ENCODE measurements at regions not wholly inside any gene's neighbourhood (a gene's known extent, or its start where the extent isn't known, plus 50 kb on each side); places are given as distances from the start of the nearest gene placed in this dataset.

DNA sequence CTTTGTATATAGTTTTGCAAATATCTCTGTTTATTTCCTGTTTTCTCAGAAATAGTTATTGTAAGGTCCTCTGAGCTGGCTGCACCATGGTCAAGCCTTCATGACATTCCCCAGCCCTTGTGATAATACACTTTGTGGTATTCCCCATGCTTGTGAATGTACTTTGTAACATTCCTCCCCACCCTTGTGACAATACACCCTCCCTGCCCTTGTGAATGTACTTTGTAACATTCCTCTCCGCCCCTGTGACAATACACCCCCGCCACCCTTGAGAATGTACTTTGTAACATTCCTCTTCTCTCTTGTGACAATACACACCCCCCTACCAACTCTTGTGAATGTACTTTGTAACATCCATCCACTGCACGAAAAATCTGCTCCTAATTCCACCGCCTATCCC, 530.7 kb downstream of the CENPC start (continued):
- TF ChIP-seq, protein P1, sequence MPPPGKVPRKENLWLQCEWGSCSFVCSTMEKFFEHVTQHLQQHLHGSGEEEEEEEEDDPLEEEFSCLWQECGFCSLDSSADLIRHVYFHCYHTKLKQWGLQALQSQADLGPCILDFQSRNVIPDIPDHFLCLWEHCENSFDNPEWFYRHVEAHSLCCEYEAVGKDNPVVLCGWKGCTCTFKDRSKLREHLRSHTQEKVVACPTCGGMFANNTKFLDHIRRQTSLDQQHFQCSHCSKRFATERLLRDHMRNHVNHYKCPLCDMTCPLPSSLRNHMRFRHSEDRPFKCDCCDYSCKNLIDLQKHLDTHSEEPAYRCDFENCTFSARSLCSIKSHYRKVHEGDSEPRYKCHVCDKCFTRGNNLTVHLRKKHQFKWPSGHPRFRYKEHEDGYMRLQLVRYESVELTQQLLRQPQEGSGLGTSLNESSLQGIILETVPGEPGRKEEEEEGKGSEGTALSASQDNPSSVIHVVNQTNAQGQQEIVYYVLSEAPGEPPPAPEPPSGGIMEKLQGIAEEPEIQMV (CRISPR knock-in tag; IDR thresholded peaks at IDR 0.05; ENCODE audit: low read depth), result no peak
- TF ChIP-seq ZNF256 (CRISPR knock-in tag; conservative IDR thresholded peaks at IDR 0.05) (no peak), GTF2F1 (IDR thresholded peaks at IDR 0.05; ENCODE audit: low read length) (no peak), MBD4 (IDR thresholded peaks at IDR 0.05; ENCODE audit: borderline replicate concordance, low read length) (no peak), ZNF776 (CRISPR knock-in tag; IDR thresholded peaks at IDR 0.05) (no peak), THYN1 (CRISPR knock-in tag; IDR thresholded peaks at IDR 0.05; ENCODE audit: borderline replicate concordance, low read depth) (no peak), ZNF724P (CRISPR knock-in tag; IDR thresholded peaks at IDR 0.05; ENCODE audit: borderline replicate concordance) (no peak), GFI1 (CRISPR knock-in tag; IDR thresholded peaks at IDR 0.05; ENCODE audit: borderline replicate concordance) (no peak), ZNF879 (CRISPR knock-in tag; IDR thresholded peaks at IDR 0.05) (no peak), NFYB (CRISPR knock-in tag; IDR thresholded peaks at IDR 0.05) (no peak), SOX6 (IDR thresholded peaks at IDR 0.05) (no peak), SOX6 (CRISPR knock-in tag; IDR thresholded peaks at IDR 0.05) (peak; percentile 98), DR1 (CRISPR knock-in tag; IDR thresholded peaks at IDR 0.05) (no peak), ZNF468 (CRISPR knock-in tag; IDR thresholded peaks at IDR 0.05) (no peak), TCF12 (IDR thresholded peaks at IDR 0.05) (no peak), TCF12 (CRISPR knock-in tag; IDR thresholded peaks at IDR 0.05) (no peak)
- TF ChIP-seq, protein P2, sequence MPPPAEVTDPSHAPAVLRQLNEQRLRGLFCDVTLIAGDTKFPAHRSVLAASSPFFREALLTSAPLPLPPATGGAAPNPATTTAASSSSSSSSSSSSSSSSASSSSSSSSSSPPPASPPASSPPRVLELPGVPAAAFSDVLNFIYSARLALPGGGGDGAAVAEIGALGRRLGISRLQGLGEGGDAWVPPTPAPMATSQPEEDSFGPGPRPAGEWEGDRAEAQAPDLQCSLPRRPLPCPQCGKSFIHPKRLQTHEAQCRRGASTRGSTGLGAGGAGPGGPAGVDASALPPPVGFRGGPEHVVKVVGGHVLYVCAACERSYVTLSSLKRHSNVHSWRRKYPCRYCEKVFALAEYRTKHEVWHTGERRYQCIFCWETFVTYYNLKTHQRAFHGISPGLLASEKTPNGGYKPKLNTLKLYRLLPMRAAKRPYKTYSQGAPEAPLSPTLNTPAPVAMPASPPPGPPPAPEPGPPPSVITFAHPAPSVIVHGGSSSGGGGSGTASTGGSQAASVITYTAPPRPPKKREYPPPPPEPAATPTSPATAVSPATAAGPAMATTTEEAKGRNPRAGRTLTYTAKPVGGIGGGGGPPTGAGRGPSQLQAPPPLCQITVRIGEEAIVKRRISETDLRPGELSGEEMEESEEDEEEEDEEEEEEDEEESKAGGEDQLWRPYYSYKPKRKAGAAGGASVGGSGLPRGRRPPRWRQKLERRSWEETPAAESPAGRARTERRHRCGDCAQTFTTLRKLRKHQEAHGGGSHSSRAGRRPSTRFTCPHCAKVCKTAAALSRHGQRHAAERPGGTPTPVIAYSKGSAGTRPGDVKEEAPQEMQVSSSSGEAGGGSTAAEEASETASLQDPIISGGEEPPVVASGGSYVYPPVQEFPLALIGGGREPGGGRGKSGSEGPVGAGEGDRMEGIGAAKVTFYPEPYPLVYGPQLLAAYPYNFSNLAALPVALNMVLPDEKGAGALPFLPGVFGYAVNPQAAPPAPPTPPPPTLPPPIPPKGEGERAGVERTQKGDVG (CRISPR knock-in tag; IDR thresholded peaks at IDR 0.05; ENCODE audit: borderline replicate concordance), result no peak
- TF ChIP-seq, protein P3, sequence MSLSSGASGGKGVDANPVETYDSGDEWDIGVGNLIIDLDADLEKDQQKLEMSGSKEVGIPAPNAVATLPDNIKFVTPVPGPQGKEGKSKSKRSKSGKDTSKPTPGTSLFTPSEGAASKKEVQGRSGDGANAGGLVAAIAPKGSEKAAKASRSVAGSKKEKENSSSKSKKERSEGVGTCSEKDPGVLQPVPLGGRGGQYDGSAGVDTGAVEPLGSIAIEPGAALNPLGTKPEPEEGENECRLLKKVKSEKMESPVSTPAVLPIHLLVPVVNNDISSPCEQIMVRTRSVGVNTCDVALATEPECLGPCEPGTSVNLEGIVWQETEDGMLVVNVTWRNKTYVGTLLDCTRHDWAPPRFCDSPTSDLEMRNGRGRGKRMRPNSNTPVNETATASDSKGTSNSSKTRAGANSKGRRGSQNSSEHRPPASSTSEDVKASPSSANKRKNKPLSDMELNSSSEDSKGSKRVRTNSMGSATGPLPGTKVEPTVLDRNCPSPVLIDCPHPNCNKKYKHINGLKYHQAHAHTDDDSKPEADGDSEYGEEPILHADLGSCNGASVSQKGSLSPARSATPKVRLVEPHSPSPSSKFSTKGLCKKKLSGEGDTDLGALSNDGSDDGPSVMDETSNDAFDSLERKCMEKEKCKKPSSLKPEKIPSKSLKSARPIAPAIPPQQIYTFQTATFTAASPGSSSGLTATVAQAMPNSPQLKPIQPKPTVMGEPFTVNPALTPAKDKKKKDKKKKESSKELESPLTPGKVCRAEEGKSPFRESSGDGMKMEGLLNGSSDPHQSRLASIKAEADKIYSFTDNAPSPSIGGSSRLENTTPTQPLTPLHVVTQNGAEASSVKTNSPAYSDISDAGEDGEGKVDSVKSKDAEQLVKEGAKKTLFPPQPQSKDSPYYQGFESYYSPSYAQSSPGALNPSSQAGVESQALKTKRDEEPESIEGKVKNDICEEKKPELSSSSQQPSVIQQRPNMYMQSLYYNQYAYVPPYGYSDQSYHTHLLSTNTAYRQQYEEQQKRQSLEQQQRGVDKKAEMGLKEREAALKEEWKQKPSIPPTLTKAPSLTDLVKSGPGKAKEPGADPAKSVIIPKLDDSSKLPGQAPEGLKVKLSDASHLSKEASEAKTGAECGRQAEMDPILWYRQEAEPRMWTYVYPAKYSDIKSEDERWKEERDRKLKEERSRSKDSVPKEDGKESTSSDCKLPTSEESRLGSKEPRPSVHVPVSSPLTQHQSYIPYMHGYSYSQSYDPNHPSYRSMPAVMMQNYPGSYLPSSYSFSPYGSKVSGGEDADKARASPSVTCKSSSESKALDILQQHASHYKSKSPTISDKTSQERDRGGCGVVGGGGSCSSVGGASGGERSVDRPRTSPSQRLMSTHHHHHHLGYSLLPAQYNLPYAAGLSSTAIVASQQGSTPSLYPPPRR (CRISPR knock-in tag; IDR thresholded peaks at IDR 0.05; ENCODE audit: borderline replicate concordance), result peak; percentile 54; the same call in 1 of the 2 replicates

Data from HepG2 (cell line).